Calu3 (cell line): ENCODE measurements at regions not wholly inside any gene's neighbourhood (a gene's known extent, or its start where the extent isn't known, plus 50 kb on each side); places are given as distances from the start of the nearest gene placed in this dataset.
"Not testable (repeated sequence)": the region's sequence is repeated elsewhere in the genome, so short reads cannot be mapped to it uniquely, and the experiment has no call there.

Source experiments
- BruUV-seq: library from RNA; stranded (reverse); fragments of 400-500 nt; replicated peaks from 2 replicates; lab custom pipeline; 2021; lab: Mats Ljungman, UMichigan
- CTCF ChIA-PET: fragments of 300-600 bp; sonication (Branson Sonifier 250); formaldehyde crosslinking; loops from one replicate; lab custom pipeline; 2022; ENCODE audit warnings: antibody characterized with exemption; lab: Charles Lee
- DNase-seq: peaks from one replicate; pipeline ENCODE4 v3.0.0; 2022
- H3K27ac Mint-ChIP-seq: one replicate; pipeline ENCODE4 v1.8.0; 2022; ENCODE audit warnings: mixed read lengths; ENCODE audit not compliant: unreplicated experiment
- H3K27me3 Mint-ChIP-seq: one replicate; pipeline ENCODE4 v1.8.0; 2022; ENCODE audit warnings: mixed read lengths; ENCODE audit not compliant: unreplicated experiment
- H3K36me3 Mint-ChIP-seq: one replicate; pipeline ENCODE4 v1.8.0; 2022; ENCODE audit warnings: mild to moderate bottlenecking, moderate library complexity, mixed read lengths; ENCODE audit not compliant: insufficient read depth, unreplicated experiment
- H3K4me1 Mint-ChIP-seq: one replicate; pipeline ENCODE4 v1.8.0; 2022; ENCODE audit warnings: mild to moderate bottlenecking, low read depth, mixed read lengths; ENCODE audit not compliant: unreplicated experiment
- H3K4me3 Mint-ChIP-seq: one replicate; pipeline ENCODE4 v1.8.0; 2022; ENCODE audit warnings: mild to moderate bottlenecking, low read depth, moderate library complexity, mixed read lengths; ENCODE audit not compliant: unreplicated experiment
- H3K9me3 Mint-ChIP-seq: one replicate; pipeline ENCODE4 v1.8.0; 2022; ENCODE audit warnings: low read depth, mixed read lengths; ENCODE audit not compliant: unreplicated experiment
- intact Hi-C: fragments of 100-400 bp; cut with micrococcal nuclease; formaldehyde crosslinking; loops from one replicate; pipeline ENCODE4 v1.10.0; 2022; ENCODE audit not compliant: unreplicated experiment
- TF ChIP-seq, protein P1 (sequence below): fragments of 200-600 bp; IDR thresholded peaks from one replicate; pipeline ENCODE4 v1.8.0; 2022; ENCODE audit warnings: antibody characterized with exemption; ENCODE audit not compliant: unreplicated experiment

DNA sequence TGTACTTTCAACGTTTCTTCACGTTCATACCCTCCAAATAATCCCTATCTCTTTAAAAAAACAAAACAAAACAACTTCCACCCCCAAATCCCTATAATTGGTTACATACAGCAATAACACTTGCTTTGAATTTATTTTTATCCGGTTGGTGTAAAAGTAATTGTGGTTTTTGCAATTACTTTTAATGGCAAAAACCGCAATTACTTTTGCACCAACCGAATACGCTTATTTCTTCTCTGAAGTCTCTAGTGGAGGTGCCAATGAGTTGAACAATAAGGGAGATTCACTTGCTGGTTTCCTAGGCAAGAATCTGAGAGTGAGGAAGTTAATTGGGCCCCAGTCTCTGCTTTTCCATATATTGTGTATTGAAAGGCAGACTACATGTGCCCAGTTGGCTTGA lies 133.3 kb downstream of the DACT1 start:
- H3K4me1 Mint-ChIP-seq = no peaks in the 10 kb centered on the region

DNA sequence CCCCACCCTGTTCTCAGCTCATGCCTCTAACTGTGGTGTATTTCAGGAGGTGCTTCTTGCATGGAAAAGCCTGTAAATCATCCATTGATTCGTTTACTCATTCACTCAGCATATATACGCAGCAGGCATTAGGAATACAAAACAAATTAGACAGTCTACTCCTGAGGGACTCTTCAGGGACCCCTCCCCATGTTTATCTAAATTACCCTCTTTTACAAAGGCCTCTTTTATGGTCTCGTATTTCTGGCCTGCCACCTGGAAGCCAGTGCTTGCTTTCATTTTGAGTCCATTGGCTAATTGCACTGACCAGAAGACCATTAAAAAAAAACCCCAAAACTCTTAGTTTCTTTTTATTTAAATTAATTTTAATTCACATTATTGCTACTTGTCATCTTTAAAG lies 134.4 kb downstream of the DACT1 start:
- TF ChIP-seq, protein P1, sequence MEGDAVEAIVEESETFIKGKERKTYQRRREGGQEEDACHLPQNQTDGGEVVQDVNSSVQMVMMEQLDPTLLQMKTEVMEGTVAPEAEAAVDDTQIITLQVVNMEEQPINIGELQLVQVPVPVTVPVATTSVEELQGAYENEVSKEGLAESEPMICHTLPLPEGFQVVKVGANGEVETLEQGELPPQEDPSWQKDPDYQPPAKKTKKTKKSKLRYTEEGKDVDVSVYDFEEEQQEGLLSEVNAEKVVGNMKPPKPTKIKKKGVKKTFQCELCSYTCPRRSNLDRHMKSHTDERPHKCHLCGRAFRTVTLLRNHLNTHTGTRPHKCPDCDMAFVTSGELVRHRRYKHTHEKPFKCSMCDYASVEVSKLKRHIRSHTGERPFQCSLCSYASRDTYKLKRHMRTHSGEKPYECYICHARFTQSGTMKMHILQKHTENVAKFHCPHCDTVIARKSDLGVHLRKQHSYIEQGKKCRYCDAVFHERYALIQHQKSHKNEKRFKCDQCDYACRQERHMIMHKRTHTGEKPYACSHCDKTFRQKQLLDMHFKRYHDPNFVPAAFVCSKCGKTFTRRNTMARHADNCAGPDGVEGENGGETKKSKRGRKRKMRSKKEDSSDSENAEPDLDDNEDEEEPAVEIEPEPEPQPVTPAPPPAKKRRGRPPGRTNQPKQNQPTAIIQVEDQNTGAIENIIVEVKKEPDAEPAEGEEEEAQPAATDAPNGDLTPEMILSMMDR = no peak
- peaks cover 27% of the 10 kb centered on the region for H3K27me3 Mint-ChIP-seq
- H3K27ac Mint-ChIP-seq = no peak overlapping the region
- BruUV-seq = no TSS peak
- CTCF ChIA-PET = no interaction called here
- no peaks in the 10 kb centered on the region for H3K36me3 Mint-ChIP-seq
- no peaks in the 10 kb centered on the region for H3K9me3 Mint-ChIP-seq
- DNase-seq = no peak
- intact Hi-C loops = no loop called here
- no peaks in the 10 kb centered on the region for H3K4me1 Mint-ChIP-seq
- H3K4me3 Mint-ChIP-seq = no peak overlapping the region

More for the DNA sequence above, 133.3 kb downstream of the DACT1 start:
- Mint-ChIP-seq H3K27me3 (peaks cover 16% of the 10 kb centered on the region), H3K27ac (no peak overlapping the region), H3K4me3 (no peak overlapping the region), H3K36me3 (no peaks in the 10 kb centered on the region), H3K9me3 (no peaks in the 10 kb centered on the region)
- BruUV-seq = no TSS peak
- TF ChIP-seq, protein P1 = no peak
- intact Hi-C loops = no loop called here
- no peak for DNase-seq
- CTCF ChIA-PET = no interaction called here

DNA sequence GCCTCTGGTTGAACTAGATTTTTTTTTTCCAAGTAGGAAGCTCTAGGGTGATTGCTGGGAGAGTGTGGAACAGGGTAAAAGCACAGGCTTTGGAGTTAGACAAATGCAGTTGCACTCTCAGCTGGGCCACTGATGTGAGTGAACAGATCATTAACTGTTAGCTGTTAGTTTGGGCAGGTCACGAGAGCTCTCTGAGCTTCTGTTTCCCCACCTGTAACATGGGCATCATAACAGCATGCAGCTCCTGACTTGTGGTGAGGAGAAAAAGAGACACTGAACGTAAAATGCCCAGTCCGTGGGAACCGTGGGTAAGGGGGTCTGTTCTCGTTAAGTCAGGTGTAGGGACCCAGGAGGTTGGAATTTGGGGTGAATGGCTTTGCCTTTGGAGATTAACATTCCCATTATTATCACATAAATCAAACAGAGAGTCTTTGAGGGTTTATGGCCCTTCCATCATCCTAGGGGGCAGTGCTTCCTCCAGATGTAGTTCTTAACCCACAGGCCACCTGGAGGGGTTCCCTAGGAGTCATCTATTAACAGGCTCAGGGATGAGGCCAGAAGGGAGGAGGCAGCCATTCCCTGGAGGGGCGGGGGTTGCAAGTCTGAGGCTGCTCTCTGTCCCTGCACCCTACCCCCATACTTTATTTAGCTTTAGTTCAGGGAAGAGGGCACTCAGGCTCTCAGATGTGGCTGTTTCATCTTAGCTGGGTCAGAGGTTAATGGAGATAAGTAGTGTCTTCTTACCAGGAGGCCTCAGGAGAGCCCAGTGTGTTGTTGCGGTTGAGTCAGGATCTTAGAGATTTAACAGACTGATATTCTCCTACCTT lies 135.2 kb downstream of the DACT1 start:
- Mint-ChIP-seq H3K4me3 (no peak overlapping the region), H3K27me3 (peaks cover 34% of the 10 kb centered on the region), H3K36me3 (no peaks in the 10 kb centered on the region), H3K4me1 (no peaks in the 10 kb centered on the region), H3K27ac (no peak overlapping the region), H3K9me3 (no peaks in the 10 kb centered on the region)
- TF ChIP-seq, protein P1 = no peak
- CTCF ChIA-PET = no interaction called here
- DNase-seq = no peak
- intact Hi-C loops = no loop called here
- no TSS peak for BruUV-seq

DNA sequence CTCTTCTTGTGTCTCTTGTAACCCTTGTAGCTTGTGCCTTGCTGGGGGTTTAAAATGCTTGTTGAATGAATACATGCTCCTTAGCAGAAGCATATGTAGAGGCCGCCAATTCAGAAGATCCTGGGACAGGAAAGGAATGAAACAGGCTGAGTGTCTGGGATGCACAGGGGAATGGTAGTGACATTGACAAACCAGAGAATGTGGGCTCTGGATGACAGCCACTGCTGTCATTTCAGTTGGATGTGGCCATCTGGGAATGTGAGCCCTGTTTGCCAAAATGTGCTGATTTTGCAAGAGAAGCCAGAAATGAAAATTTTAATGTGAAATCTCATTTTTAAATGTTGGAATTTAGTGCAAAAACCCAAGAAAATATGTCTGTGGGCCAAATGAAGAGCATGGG lies 136.8 kb downstream of the DACT1 start:
- Mint-ChIP-seq H3K27ac (no peak overlapping the region), H3K9me3 (no peaks in the 10 kb centered on the region), H3K36me3 (no peaks in the 10 kb centered on the region), H3K4me3 (no peak overlapping the region), H3K4me1 (no peaks in the 10 kb centered on the region), H3K27me3 (peaks cover 34% of the 10 kb centered on the region)
- BruUV-seq = no TSS peak
- no peak for DNase-seq
- TF ChIP-seq, protein P1 = no peak
- intact Hi-C loops = no loop called here
- CTCF ChIA-PET = no interaction called here

DNA sequence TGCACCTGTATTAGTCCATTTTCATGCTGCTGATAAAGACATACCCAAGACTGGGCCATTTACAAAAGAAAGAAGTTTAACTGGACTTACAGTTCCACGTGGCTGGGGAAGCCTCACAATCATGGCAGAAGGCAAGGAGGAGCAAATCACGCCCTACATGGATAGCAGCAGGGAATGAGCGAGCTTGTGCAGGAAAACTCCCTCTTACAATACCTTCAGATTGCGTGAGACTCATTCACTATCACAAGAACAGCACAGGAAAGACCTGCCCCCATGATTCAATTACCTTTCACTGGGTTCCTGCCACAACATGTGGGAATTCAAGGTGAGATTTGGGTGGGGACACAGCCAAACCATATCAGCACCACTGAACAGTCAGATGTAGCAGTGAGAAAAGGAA lies 137.4 kb downstream of the DACT1 start:
- not testable (repeated sequence) for H3K4me1 Mint-ChIP-seq

More for the DNA sequence above, 137.4 kb downstream of the DACT1 start:
- H3K9me3 Mint-ChIP-seq, H3K4me3 Mint-ChIP-seq, H3K27ac Mint-ChIP-seq, H3K36me3 Mint-ChIP-seq, intact Hi-C loops, BruUV-seq, DNase-seq, CTCF ChIA-PET: not testable (repeated sequence)
- peaks cover 34% of the 10 kb centered on the region for H3K27me3 Mint-ChIP-seq
